Adrenal gland (tissue), 5 donors: ENCODE measurements at regions not wholly inside any gene's neighbourhood (a gene's known extent, or its start where the extent isn't known, plus 50 kb on each side); places are given as distances from the start of the nearest gene placed in this dataset.

Experiments used
- POLR2A ChIP-seq, 2 donors: fragments of 450-650 bp; IDR thresholded peaks; one replicate each; pipeline ENCODE4 v1.6.1; 2017; ENCODE audit warnings: antibody characterized with exemption in 2 of 2, mild to moderate bottlenecking in 2 of 2, moderate library complexity in 1 of 2
- TF ChIP-seq, protein P1 (sequence below), 6 experiments: fragments of 450-650 bp in 4 of 6; fragments of 200-600 bp in 2 of 6; sonication (generic) in 1 of 6; IDR thresholded peaks; 1 replicate in 5 of 6; 2 replicates in 1 of 6; pipeline versions ENCODE4 v1.5.1 to v1.8.0; 2016 to 2021; ENCODE audit warnings: antibody characterized with exemption in 6 of 6, mild to moderate bottlenecking in 2 of 6, moderate library complexity in 1 of 6
- donor health status: DM: no; HTN: no; CAD: no.

- TF ChIP-seq, protein P1, sequence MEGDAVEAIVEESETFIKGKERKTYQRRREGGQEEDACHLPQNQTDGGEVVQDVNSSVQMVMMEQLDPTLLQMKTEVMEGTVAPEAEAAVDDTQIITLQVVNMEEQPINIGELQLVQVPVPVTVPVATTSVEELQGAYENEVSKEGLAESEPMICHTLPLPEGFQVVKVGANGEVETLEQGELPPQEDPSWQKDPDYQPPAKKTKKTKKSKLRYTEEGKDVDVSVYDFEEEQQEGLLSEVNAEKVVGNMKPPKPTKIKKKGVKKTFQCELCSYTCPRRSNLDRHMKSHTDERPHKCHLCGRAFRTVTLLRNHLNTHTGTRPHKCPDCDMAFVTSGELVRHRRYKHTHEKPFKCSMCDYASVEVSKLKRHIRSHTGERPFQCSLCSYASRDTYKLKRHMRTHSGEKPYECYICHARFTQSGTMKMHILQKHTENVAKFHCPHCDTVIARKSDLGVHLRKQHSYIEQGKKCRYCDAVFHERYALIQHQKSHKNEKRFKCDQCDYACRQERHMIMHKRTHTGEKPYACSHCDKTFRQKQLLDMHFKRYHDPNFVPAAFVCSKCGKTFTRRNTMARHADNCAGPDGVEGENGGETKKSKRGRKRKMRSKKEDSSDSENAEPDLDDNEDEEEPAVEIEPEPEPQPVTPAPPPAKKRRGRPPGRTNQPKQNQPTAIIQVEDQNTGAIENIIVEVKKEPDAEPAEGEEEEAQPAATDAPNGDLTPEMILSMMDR (IDR thresholded peaks at IDR 0.05) = no peak
- no peak for TF ChIP-seq POLR2A (IDR thresholded peaks at IDR 0.05)
These were observed 73.1 kb downstream of the RESF1 start for GRCh38 chr12:32032205-32032810.
